HG03469 (cell line): ENCODE measurements at regions not wholly inside any gene's neighbourhood (a gene's known extent, or its start where the extent isn't known, plus 50 kb on each side); places are given as distances from the start of the nearest gene placed in this dataset.
"Not testable (repeated sequence)": the region's sequence is repeated elsewhere in the genome, so short reads cannot be mapped to it uniquely, and the experiment has no call there.

ENCODE experiments used
- ATAC-seq: cut with Tn5 transposase; IDR thresholded peaks from one replicate; pipeline ENCODE4 v1.9.1; 2021; ENCODE audit warnings: mild to moderate bottlenecking, moderate library complexity, moderate number of reproducible peaks; ENCODE audit not compliant: unreplicated experiment

DNA sequence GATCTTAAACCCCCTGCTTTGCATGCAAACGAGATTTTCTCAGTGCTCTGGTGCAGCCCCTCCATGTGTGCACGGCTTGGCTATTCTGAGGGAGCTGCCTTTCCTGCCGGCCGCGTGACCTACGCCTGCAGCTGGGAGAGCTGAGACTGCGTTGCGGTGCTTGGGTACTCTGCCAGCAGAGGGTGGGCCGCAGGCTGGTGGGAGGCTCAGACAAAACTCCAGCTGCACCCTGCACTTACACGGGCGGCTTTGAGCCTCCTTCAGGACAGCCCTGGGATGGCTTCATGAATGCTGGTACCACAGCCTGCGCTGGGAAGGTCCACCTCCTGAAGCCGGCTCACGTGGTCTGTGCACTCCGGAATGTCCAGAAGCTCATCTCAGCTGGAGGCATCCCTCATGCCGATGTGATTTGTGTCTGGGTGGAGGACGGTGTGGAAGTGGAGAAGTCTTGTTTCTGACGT lies 223.7 kb downstream of the DLL1 start:
- no peak for ATAC-seq

DNA sequence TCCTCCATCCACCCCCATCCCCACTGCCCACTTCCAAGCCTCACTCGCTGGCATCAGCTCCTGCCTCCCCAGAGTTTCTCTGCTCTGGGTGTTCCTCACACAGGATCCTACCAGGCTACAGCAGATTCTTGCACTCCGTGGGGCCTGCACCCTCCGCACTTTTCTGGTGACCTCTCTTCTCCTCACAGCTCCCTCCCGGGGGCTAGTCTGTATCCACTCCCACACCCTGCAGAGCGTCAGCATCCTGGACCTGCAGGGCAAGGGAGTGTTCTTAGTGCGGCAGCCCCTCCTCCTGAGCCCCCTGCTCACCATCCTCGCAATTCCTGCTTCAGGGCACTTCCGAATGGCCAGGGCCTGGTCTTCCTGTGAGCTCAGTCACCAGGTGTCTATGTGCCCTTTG lies 224.2 kb downstream of the DLL1 start:
- ATAC-seq, result no peak

GRCh38 chr6:170063851-170064602 lies 226.9 kb downstream of the DLL1 start:
- ATAC-seq, result no peak

GRCh38 chr6:170063431-170063830 lies 227.4 kb downstream of the DLL1 start:
- ATAC-seq, result no peak

GRCh38 chr6:170062915-170063241 lies 228.0 kb downstream of the DLL1 start:
- no peak for ATAC-seq

DNA sequence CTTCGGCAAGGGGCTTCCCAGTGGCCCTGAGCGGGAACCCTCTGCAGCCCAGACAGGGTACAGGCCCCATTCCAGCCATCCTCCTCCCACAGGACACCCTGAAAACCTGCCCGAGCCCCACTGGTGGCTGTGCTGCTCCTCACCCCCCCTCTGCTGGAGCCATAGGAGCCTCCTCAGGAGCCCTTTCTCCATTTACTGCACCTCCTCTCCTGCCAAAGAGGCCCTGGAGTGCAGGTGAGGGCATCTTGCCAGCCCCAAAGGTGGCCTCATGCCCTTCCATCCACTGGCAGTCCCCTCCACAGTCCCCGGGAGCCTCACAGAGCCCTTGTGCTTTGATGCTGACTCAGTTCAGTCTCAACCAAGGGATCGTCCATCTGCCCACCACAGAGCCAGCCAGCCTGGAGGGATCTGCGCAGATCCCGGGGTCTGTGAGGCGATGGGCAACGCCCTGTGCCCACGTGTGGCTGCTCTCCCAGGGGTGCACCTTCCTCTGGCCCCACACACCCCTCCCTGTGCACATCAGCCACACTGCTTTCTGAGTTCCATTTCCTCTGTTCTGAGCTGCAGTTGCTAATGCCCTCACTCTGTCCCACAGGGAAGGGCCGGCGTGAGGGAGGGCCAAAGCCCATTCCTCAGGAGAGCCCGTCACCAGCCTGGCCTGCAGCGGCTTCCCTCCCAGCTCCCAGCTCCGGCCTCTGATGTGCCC lies 228.5 kb downstream of the DLL1 start:
- ATAC-seq, result no peak

DNA sequence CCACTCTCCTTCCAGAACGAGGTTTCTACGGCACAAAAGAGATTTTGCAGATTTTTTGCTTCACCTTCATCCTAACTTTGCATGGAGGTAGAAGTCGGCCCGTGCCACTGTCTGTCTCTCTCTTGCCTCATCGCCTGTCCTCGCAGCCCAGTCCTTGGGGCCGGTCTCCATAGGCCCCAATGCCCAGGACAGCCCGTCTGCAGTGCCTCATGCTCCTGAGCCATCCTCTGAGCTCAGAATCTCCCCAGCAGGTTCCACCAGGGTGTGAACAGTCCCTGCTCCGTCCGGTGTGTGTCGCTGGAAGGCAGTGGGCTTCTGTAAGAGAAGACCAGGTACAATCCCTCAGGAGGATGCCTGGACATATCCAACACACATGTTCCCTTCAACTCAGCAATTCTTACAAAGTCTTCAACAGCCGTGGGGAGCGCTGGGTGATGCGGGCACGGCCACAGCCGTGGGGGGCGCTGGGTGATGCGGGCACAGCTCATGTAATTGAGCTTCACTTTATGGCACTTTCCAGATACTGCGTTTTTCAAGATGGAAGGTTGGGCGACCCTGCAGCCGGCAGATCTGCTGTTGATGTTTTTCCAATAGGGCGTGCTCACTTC lies 231.9 kb downstream of the DLL1 start:
- no peak for ATAC-seq

DNA sequence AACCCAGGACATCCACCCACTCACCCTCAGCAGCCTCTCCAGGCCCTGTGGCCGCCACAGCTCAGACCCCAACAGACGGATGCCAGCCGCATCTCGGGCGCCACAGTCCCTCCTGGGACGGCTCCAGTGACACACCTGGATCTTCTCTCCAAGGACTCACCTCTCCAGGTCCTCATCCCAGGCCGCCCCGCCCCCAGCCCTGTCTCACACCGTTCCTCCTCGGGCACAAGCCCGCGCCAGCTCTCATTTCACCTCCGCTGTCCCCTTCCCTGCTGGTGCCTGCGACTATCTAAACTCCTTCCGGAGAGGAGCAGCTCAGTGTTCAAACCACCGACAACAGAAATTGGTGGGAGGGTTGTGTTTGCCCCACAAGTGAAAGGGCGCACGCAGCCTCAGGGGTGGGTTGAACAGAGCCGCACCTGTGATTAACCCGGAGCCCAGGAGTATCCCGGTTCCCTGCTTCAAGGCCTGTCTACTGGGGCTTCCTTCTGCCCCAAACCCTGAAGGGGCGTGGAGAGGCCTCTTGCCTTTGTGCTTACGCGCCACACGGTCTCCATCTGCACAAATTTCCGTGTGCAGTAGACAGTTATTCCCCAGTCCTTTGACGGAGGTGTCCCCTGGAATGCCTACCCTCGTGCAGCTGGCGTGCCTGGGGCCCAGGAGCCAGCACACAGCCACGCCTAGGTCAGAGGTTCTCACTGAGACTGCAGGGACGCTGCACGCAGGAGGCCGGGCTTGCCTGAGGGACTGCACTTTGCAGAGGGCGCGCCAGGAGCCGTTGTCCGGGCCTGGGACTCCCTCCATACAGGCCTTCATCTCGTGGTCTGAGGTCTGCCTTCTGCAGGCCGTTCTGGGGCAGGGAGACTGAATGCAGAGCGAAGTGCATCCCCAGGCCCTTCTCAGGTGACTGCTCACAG lies 232.7 kb downstream of the DLL1 start:
- ATAC-seq, result no peak

DNA sequence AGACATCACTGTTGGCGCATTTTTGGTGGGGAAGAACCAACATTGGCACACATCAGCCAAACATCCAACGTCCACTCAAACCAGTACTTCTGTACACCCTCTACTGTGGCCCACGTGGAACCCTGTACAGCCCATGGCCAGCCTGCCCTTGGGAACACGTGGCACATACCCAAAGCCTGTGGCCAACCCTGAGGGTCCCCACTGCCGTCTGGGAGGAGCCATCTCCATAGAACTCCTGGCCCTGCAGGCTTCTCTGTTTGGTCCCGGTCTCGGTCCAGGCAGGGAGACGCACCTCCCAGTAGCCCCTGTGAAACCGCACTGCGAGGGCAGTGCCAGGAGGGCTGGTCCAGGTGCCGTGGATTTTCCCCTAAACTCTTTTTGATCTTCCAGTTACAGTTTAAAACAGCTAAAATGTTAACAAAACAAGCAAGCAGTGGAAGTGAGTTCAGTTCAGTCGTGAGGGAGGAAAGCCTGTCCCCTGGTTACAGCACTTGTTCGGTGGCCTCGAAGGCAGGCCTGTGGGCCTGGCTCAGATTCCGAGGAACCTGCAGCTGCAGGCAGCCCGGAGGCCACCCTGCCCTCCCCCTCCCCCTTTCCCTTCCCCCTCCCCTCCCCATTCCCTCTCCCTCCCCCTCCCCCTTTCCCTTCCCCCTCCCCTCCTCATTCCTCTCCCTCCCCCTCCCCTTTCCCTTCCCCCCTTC lies 233.7 kb downstream of the DLL1 start:
- ATAC-seq, result no peak

- no peak for ATAC-seq
Observed at GRCh38 chr6:170056278-170056711, 234.6 kb downstream of the DLL1 start.

DNA sequence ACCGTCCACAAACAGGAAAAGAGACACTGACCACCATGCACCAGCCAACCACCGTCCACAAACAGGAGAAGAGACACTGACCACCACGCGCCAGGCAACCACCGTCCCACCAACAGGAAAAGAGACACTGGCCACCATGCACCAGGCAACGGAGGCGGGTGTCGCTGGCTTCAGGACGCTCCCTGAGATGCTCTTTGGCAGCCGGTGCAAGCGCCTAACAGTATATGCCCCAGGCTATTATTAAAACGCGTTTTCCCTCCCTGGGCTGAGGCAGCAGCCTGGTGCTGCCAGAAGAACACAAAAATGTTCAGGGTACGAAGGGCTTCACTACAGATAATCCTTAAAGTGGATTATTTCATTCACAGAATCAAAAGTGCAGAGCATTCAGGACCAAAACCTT lies 235.1 kb downstream of the DLL1 start:
- not testable (repeated sequence) for ATAC-seq

GRCh38 chr6:170053966-170054661 lies 236.8 kb downstream of the DLL1 start:
- ATAC-seq, result no peak

- ATAC-seq, result no peak
Observed at GRCh38 chr6:170052991-170053821, 237.7 kb downstream of the DLL1 start.

GRCh38 chr6:170051229-170052172 lies 239.4 kb downstream of the DLL1 start:
- no peak for ATAC-seq

GRCh38 chr6:170050591-170051041 lies 240.3 kb downstream of the DLL1 start:
- no peak for ATAC-seq

GRCh38 chr6:170049641-170050561 lies 241.0 kb downstream of the DLL1 start:
- ATAC-seq, result no peak
